ENCODE measurements at regions not wholly inside any gene's neighbourhood (a gene's known extent, or its start where the extent isn't known, plus 50 kb on each side); places are given as distances from the start of the nearest gene placed in this dataset.
"Not testable (repeated sequence)": the region's sequence is repeated elsewhere in the genome, so short reads cannot be mapped to it uniquely, and the experiment has no call there.

DNA sequence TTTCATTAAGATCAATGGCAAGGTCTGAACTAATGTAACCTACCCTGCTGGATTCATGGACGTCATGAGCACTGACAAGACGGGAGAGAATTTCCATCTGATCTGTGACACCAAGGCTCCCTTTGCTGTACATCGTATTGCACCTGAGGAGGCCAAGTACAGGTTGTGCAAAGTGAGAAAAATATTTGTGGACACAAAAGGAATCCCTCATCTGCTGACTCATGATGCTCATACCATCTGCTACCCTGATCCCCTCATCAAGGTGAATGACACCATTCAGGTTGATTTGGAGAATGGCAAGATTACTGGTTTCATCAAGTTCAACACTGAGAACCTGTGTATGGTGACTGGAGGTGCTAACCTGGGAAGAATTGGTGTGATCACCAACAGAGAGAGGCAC lies 82.3 kb upstream of the NDUFV2 start:
- H3K27me3 ChIP-seq (ENCODE audit: insufficient read depth, low read length, poor library complexity), result no peaks in the 10 kb centered on the region
- no peaks in the 10 kb centered on the region for H3K36me3 ChIP-seq (ENCODE audit: insufficient read depth, low read length)
- DNase-seq (no peak), ATAC-seq (ENCODE audit: insufficient read depth, low read depth) (no peak)
- H2AFZ ChIP-seq (ENCODE audit: low read depth, low read length), result no peak overlapping the region
- H3K27ac ChIP-seq (ENCODE audit: low read length), result no peak overlapping the region
- no peaks in the 10 kb centered on the region for H3K79me2 ChIP-seq (ENCODE audit: insufficient read depth, low read length)
- TF ChIP-seq EZH2 (IDR thresholded peaks at IDR 0.05; ENCODE audit: borderline replicate concordance, low read depth, low read length, severe bottlenecking), result no peak
- TF ChIP-seq, protein P1, sequence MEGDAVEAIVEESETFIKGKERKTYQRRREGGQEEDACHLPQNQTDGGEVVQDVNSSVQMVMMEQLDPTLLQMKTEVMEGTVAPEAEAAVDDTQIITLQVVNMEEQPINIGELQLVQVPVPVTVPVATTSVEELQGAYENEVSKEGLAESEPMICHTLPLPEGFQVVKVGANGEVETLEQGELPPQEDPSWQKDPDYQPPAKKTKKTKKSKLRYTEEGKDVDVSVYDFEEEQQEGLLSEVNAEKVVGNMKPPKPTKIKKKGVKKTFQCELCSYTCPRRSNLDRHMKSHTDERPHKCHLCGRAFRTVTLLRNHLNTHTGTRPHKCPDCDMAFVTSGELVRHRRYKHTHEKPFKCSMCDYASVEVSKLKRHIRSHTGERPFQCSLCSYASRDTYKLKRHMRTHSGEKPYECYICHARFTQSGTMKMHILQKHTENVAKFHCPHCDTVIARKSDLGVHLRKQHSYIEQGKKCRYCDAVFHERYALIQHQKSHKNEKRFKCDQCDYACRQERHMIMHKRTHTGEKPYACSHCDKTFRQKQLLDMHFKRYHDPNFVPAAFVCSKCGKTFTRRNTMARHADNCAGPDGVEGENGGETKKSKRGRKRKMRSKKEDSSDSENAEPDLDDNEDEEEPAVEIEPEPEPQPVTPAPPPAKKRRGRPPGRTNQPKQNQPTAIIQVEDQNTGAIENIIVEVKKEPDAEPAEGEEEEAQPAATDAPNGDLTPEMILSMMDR (IDR thresholded peaks at IDR 0.05; ENCODE audit: borderline replicate concordance, extremely low read depth, low read length, poor library complexity, severe bottlenecking), result no peak
- H3K9me3 ChIP-seq (ENCODE audit: insufficient read depth, low read length, severe bottlenecking), result no peaks in the 10 kb centered on the region
- no peak overlapping the region for H3K4me3 ChIP-seq (ENCODE audit: low read depth in 1 of 2, low read length in 2 of 2)
- no peak overlapping the region for H3K9ac ChIP-seq (ENCODE audit: low read depth, low read length)
- H3K4me2 ChIP-seq (ENCODE audit: insufficient read depth, low read length), result no peak overlapping the region
- H4K20me1 ChIP-seq (ENCODE audit: insufficient read depth, low read length), result no peaks in the 10 kb centered on the region
- no peaks in the 10 kb centered on the region for H3K4me1 ChIP-seq (ENCODE audit: insufficient read depth, low read length)

DNA sequence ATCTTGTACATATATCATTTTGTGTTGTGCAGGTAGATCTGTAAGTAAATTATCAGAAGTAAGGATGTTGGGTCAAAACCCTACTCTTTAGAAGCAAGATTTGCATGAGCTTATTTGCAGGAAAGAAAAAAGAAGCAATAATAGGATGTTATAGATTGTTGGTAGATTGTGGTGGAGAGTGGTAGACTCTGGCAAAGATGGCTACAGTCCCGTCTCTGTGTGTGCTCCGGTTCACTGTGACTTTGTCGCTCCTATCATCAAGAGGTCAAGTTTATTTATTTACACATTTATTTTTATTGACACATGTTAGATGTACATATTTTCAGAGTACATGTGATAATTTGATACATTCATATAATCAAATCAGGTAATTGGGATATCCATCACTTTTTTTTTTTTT lies 81.0 kb upstream of the NDUFV2 start:
- Histone ChIP-seq H2AFZ (ENCODE audit: low read depth, low read length) (no peak overlapping the region), H3K9me3 (ENCODE audit: insufficient read depth, low read length, severe bottlenecking) (no peaks in the 10 kb centered on the region), H3K4me3 (ENCODE audit: low read depth in 1 of 2, low read length in 2 of 2) (no peak overlapping the region), H3K4me2 (ENCODE audit: insufficient read depth, low read length) (no peak overlapping the region), H3K27ac (ENCODE audit: low read length) (no peak overlapping the region), H3K79me2 (ENCODE audit: insufficient read depth, low read length) (no peaks in the 10 kb centered on the region), H3K4me1 (ENCODE audit: insufficient read depth, low read length) (no peaks in the 10 kb centered on the region), H3K27me3 (ENCODE audit: insufficient read depth, low read length, poor library complexity) (no peaks in the 10 kb centered on the region), H4K20me1 (ENCODE audit: insufficient read depth, low read length) (no peaks in the 10 kb centered on the region), H3K9ac (ENCODE audit: low read depth, low read length) (no peak overlapping the region), H3K36me3 (ENCODE audit: insufficient read depth, low read length) (no peaks in the 10 kb centered on the region)
- TF ChIP-seq, protein P1 (IDR thresholded peaks at IDR 0.05; ENCODE audit: borderline replicate concordance, extremely low read depth, low read length, poor library complexity, severe bottlenecking), result no peak
- TF ChIP-seq EZH2 (IDR thresholded peaks at IDR 0.05; ENCODE audit: borderline replicate concordance, low read depth, low read length, severe bottlenecking), result no peak
- ATAC-seq (ENCODE audit: insufficient read depth, low read depth), result no peak
- no peak for DNase-seq

DNA sequence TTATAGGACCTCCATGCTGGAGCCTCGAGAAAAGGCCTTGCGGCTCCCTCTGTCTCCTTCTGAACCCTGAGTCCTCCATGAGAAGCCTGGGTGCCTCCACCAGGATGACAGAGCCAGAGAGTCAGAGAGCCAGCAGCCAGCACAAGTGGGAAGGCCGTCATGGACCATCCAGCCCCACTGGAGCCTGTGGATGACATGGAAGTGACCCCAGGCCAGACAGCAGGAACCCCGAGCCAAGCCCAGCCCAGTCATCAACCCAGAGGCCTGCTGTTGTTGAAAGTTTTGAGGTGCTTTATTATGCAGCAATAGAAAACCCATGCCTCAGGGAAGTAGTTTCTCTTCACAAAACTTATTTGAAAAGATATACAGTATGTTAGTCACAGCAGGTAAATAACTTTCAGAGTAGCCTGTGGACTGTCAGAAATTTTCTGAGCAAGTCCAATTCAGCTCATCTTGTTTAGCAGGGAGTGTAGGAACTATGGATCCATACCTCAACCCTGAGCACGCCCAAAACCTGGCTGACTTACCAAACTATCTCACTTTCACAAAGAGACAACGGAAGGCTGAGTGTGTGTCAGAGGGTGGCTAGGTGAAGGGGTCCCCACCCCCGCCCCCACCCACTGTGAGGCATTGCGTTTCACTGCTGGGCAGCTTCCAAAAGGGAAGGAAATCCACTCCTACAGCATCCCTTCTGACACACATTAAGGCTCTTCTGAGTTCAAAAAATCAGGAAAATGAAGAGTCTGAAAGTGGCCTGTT lies 79.9 kb upstream of the NDUFV2 start:
- no peak for TF ChIP-seq EZH2 (IDR thresholded peaks at IDR 0.05; ENCODE audit: borderline replicate concordance, low read depth, low read length, severe bottlenecking)
- TF ChIP-seq, protein P1 (IDR thresholded peaks at IDR 0.05; ENCODE audit: borderline replicate concordance, extremely low read depth, low read length, poor library complexity, severe bottlenecking), result no peak
- no peaks in the 10 kb centered on the region for H3K27me3 ChIP-seq (ENCODE audit: insufficient read depth, low read length, poor library complexity)
- H3K9me3 ChIP-seq (ENCODE audit: insufficient read depth, low read length, severe bottlenecking), result no peaks in the 10 kb centered on the region
- no peaks in the 10 kb centered on the region for H4K20me1 ChIP-seq (ENCODE audit: insufficient read depth, low read length)
- H3K9ac ChIP-seq (ENCODE audit: low read depth, low read length), result no peak overlapping the region
- no peaks in the 10 kb centered on the region for H3K79me2 ChIP-seq (ENCODE audit: insufficient read depth, low read length)
- H3K4me1 ChIP-seq (ENCODE audit: insufficient read depth, low read length), result no peaks in the 10 kb centered on the region
- H3K4me2 ChIP-seq (ENCODE audit: insufficient read depth, low read length), result no peak overlapping the region
- DNase-seq (no peak), ATAC-seq (ENCODE audit: insufficient read depth, low read depth) (no peak)
- no peaks in the 10 kb centered on the region for H3K36me3 ChIP-seq (ENCODE audit: insufficient read depth, low read length)
- no peak overlapping the region for H3K4me3 ChIP-seq (ENCODE audit: low read depth in 1 of 2, low read length in 2 of 2)
- H3K27ac ChIP-seq (ENCODE audit: low read length), result no peak overlapping the region
- no peak overlapping the region for H2AFZ ChIP-seq (ENCODE audit: low read depth, low read length)

DNA sequence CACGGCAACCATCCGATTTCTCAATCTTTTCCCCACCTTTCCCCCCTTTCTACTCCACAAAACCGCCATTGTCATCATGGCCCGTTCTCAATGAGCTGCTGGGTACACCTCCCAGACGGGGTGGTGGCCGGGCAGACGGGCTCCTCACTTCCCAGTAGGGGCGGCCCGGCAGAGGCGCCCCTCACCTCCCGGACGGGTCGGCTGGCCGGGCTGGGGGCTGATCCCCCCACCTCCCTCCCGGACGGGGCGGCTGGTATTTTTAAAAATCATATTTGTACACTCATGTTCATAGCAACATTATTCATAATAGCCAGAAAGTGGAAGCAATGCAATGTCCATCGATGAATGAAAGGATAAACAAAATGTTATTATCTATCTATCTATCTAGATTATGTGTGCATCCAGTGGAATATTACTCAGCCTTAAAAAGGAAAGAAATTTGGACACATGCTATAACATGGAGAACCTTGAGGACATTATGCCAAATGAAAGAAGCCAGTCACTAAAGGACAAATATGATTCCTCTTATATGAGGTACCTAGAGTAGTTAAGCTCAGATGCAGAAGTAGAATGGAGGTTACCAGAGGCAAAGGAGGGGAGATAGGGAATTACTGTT lies 78.4 kb upstream of the NDUFV2 start:
- H3K9me3 ChIP-seq (ENCODE audit: insufficient read depth, low read length, severe bottlenecking); H3K36me3 ChIP-seq (ENCODE audit: insufficient read depth, low read length); H3K4me3 ChIP-seq (ENCODE audit: low read depth in 1 of 2, low read length in 2 of 2); H3K27ac ChIP-seq (ENCODE audit: low read length); H2AFZ ChIP-seq (ENCODE audit: low read depth, low read length); H3K4me2 ChIP-seq (ENCODE audit: insufficient read depth, low read length); H3K4me1 ChIP-seq (ENCODE audit: insufficient read depth, low read length); DNase-seq; H3K79me2 ChIP-seq (ENCODE audit: insufficient read depth, low read length); H3K9ac ChIP-seq (ENCODE audit: low read depth, low read length); H3K27me3 ChIP-seq (ENCODE audit: insufficient read depth, low read length, poor library complexity); ATAC-seq (ENCODE audit: insufficient read depth, low read depth); H4K20me1 ChIP-seq (ENCODE audit: insufficient read depth, low read length): not testable (repeated sequence)

All from DND-41 (cell line).